ENCODE measurements at regions not wholly inside any gene's neighbourhood (a gene's known extent, or its start where the extent isn't known, plus 50 kb on each side); places are given as distances from the start of the nearest gene placed in this dataset.

DNA sequence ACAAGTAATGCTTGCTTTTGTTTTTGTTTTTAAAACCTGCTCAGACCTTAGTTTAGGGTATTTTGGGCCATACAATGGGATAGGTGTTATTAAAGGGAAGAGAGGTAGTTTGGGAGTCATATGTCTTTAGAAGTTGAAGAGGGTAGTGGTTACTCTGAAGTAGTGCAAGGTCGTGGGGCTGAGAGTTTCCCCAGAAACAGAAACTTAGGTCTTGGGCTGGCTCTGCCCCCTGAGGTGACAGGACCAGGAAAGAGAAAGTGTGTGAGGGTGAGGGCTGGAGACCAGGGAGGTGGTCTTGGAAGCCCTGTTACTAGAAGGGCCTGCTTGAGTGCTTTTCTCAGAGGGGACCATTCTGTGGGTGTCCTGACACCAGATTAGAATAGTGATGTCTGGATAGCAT, 500.5 kb upstream of the SPHKAP start:
- Histone ChIP-seq H2AFZ (ENCODE audit: low read length) (no peak overlapping the region), H3K4me1 (ENCODE audit: insufficient read depth, low read length, severe bottlenecking) (no peaks in the 10 kb centered on the region), H3K9me2 (ENCODE audit: low read depth, low read length) (no peaks in the 10 kb centered on the region), H3K27ac (ENCODE audit: low read depth, low read length, poor library complexity, severe bottlenecking) (no peak overlapping the region), H3K79me2 (ENCODE audit: insufficient read depth, low read length) (no peaks in the 10 kb centered on the region), H3K9ac (ENCODE audit: low read length) (no peak overlapping the region), H3K27me3 (ENCODE audit: insufficient read depth, low read length) (no peaks in the 10 kb centered on the region), H4K20me1 (ENCODE audit: insufficient read depth, low read length) (no peaks in the 10 kb centered on the region), H3K4me2 (ENCODE audit: low read length) (no peak overlapping the region), H3F3A (ENCODE audit: insufficient read depth, low read length) (no peaks in the 10 kb centered on the region), H3K4me3 (ENCODE audit: low read depth, low read length, poor library complexity, severe bottlenecking) (no peak overlapping the region), H3K36me3 (ENCODE audit: insufficient read depth, low read length) (no peaks in the 10 kb centered on the region), H3K9me3 (ENCODE audit: low read length) (no peaks in the 10 kb centered on the region)
- TF ChIP-seq, protein P1, sequence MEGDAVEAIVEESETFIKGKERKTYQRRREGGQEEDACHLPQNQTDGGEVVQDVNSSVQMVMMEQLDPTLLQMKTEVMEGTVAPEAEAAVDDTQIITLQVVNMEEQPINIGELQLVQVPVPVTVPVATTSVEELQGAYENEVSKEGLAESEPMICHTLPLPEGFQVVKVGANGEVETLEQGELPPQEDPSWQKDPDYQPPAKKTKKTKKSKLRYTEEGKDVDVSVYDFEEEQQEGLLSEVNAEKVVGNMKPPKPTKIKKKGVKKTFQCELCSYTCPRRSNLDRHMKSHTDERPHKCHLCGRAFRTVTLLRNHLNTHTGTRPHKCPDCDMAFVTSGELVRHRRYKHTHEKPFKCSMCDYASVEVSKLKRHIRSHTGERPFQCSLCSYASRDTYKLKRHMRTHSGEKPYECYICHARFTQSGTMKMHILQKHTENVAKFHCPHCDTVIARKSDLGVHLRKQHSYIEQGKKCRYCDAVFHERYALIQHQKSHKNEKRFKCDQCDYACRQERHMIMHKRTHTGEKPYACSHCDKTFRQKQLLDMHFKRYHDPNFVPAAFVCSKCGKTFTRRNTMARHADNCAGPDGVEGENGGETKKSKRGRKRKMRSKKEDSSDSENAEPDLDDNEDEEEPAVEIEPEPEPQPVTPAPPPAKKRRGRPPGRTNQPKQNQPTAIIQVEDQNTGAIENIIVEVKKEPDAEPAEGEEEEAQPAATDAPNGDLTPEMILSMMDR (IDR thresholded peaks at IDR 0.05; ENCODE audit: low read length) = no peak
- TF ChIP-seq EZH2 (IDR thresholded peaks at IDR 0.05; ENCODE audit: borderline replicate concordance, low read length) = no peak

DNA sequence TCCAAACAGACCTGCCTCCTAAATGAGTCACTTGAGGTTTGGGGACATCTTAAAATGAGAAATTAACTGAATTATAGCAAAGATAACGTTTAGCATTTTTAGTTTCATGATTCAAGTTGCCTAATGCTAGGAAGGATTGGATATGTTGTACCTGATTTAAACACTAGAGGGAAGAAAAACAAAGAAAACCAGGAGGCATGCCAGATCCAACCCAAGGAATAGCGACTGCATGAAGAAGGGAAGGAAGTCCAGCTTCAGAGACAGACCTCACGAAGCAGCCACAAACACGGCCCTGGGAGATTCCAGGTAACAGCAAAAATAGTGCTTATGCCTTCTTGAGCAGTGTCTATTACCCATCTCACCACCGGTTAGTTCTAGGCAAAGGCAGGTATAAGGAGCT, 499.9 kb upstream of the SPHKAP start:
- no peaks in the 10 kb centered on the region for H3K79me2 ChIP-seq (ENCODE audit: insufficient read depth, low read length)
- TF ChIP-seq EZH2 (IDR thresholded peaks at IDR 0.05; ENCODE audit: borderline replicate concordance, low read length) = no peak
- TF ChIP-seq, protein P1 (IDR thresholded peaks at IDR 0.05; ENCODE audit: low read length) = peak; percentile 4; the same call in 1 of the 2 replicates
- H3F3A ChIP-seq (ENCODE audit: insufficient read depth, low read length) = no peaks in the 10 kb centered on the region
- H3K9ac ChIP-seq (ENCODE audit: low read length) = no peak overlapping the region
- H3K9me2 ChIP-seq (ENCODE audit: low read depth, low read length) = no peaks in the 10 kb centered on the region
- H3K27me3 ChIP-seq (ENCODE audit: insufficient read depth, low read length) = no peaks in the 10 kb centered on the region
- H3K4me3 ChIP-seq (ENCODE audit: low read depth, low read length, poor library complexity, severe bottlenecking) = no peak overlapping the region
- no peaks in the 10 kb centered on the region for H3K36me3 ChIP-seq (ENCODE audit: insufficient read depth, low read length)
- H4K20me1 ChIP-seq (ENCODE audit: insufficient read depth, low read length) = no peaks in the 10 kb centered on the region
- no peak overlapping the region for H2AFZ ChIP-seq (ENCODE audit: low read length)
- no peak overlapping the region for H3K27ac ChIP-seq (ENCODE audit: low read depth, low read length, poor library complexity, severe bottlenecking)
- H3K4me1 ChIP-seq (ENCODE audit: insufficient read depth, low read length, severe bottlenecking) = no peaks in the 10 kb centered on the region
- no peaks in the 10 kb centered on the region for H3K9me3 ChIP-seq (ENCODE audit: low read length)
- H3K4me2 ChIP-seq (ENCODE audit: low read length) = no peak overlapping the region

DNA sequence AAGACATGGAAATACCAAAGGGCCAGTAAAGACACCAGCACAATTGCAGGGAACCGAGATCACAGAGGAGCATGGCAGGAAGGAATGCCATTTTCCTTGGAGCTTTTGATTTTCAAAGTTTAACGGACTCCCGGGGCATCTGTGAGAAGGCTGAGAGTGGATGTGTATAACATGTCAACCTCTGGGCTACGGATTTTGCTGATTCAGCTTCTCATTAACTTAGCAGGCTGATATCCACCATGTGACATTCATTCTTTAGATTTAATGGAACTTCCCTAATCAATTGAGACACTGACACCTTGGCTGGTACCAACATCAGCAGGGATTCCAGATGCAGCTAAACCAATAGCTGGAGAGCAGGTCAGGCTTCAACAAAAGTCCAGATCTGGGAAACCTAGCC, 496.6 kb upstream of the SPHKAP start:
- no peak for TF ChIP-seq EZH2 (IDR thresholded peaks at IDR 0.05; ENCODE audit: borderline replicate concordance, low read length)
- TF ChIP-seq, protein P1 (IDR thresholded peaks at IDR 0.05; ENCODE audit: low read length) = no peak

More for the DNA sequence above, 496.6 kb upstream of the SPHKAP start:
- Histone ChIP-seq H3K36me3 (ENCODE audit: insufficient read depth, low read length) (no peaks in the 10 kb centered on the region), H3K4me1 (ENCODE audit: insufficient read depth, low read length, severe bottlenecking) (no peaks in the 10 kb centered on the region), H3K27me3 (ENCODE audit: insufficient read depth, low read length) (no peaks in the 10 kb centered on the region), H3K9ac (ENCODE audit: low read length) (no peak overlapping the region), H3K4me2 (ENCODE audit: low read length) (no peak overlapping the region), H4K20me1 (ENCODE audit: insufficient read depth, low read length) (no peaks in the 10 kb centered on the region), H3K9me3 (ENCODE audit: low read length) (no peaks in the 10 kb centered on the region), H3K27ac (ENCODE audit: low read depth, low read length, poor library complexity, severe bottlenecking) (no peak overlapping the region), H3K9me2 (ENCODE audit: low read depth, low read length) (no peaks in the 10 kb centered on the region), H3K4me3 (ENCODE audit: low read depth, low read length, poor library complexity, severe bottlenecking) (no peak overlapping the region), H3K79me2 (ENCODE audit: insufficient read depth, low read length) (no peaks in the 10 kb centered on the region), H2AFZ (ENCODE audit: low read length) (no peak overlapping the region), H3F3A (ENCODE audit: insufficient read depth, low read length) (no peaks in the 10 kb centered on the region)
